Left ventricle myocardium inferior (tissue), 1 donor: ENCODE measurements at regions not wholly inside any gene's neighbourhood (a gene's known extent, or its start where the extent isn't known, plus 50 kb on each side); places are given as distances from the start of the nearest gene placed in this dataset.

ENCODE experiments used
- DNase-seq: peaks from one replicate; pipeline ENCODE4 v3.0.0-alpha.2; 2020
- H3K27ac ChIP-seq: fragments of 200-600 bp; replicated peaks from 2 replicates; pipeline ENCODE4 v1.8.0; 2021
- H3K27me3 ChIP-seq: fragments of 200-600 bp; 2 replicates; pipeline ENCODE4 v1.8.0; 2021; ENCODE audit warnings: low read depth
- H3K36me3 ChIP-seq: fragments of 200-600 bp; 2 replicates; pipeline ENCODE4 v1.8.0; 2021
- H3K4me1 ChIP-seq: fragments of 200-600 bp; 2 replicates; pipeline ENCODE4 v1.8.0; 2021
- H3K4me3 ChIP-seq: fragments of 200-600 bp; 2 replicates; pipeline ENCODE4 v1.8.0; 2021; ENCODE audit warnings: mild to moderate bottlenecking, moderate library complexity
- H3K9me3 ChIP-seq: fragments of 200-600 bp; replicated peaks from 2 replicates; pipeline ENCODE4 v1.8.0; 2021
- CTCF ChIP-seq: fragments of 200-600 bp; IDR thresholded peaks from 2 replicates; pipeline ENCODE4 v1.8.0; 2021; ENCODE audit warnings: antibody characterized with exemption, mild to moderate bottlenecking, borderline replicate concordance
- intact Hi-C: fragments of 100-400 bp; cut with micrococcal nuclease; formaldehyde crosslinking; loops from one replicate; pipeline ENCODE4 v1.11.0; 2022
- donor health status: DM: no; HTN: yes; CAD: no; lungs with severe emphysema.

GRCh38 chr9:68625559-68625958 lies 79.5 kb upstream of the PIP5K1B start:
- H3K4me1 ChIP-seq = peaks cover 15% of the 10 kb centered on the region
- no peak overlapping the region for H3K4me3 ChIP-seq
- no peak overlapping the region for H3K27ac ChIP-seq
- DNase-seq = no peak
- no peaks in the 10 kb centered on the region for H3K36me3 ChIP-seq
- H3K27me3 ChIP-seq = no peaks in the 10 kb centered on the region
- H3K9me3 ChIP-seq = no peaks in the 10 kb centered on the region
- TF ChIP-seq CTCF = no peak
- intact Hi-C loops = no loop called here

GRCh38 chr9:68626526-68626925 lies 78.5 kb upstream of the PIP5K1B start:
- no peak overlapping the region for H3K27ac ChIP-seq
- no peak overlapping the region for H3K4me3 ChIP-seq
- DNase-seq = no peak
- no peaks in the 10 kb centered on the region for H3K27me3 ChIP-seq
- peaks cover 15% of the 10 kb centered on the region for H3K4me1 ChIP-seq
- TF ChIP-seq CTCF = no peak
- intact Hi-C loops = no loop called here
- no peaks in the 10 kb centered on the region for H3K36me3 ChIP-seq
- H3K9me3 ChIP-seq = no peaks in the 10 kb centered on the region

GRCh38 chr9:68627104-68627503 lies 77.9 kb upstream of the PIP5K1B start:
- Histone ChIP-seq H3K36me3 (no peaks in the 10 kb centered on the region), H3K27me3 (no peaks in the 10 kb centered on the region), H3K4me3 (no peak overlapping the region), H3K9me3 (no peaks in the 10 kb centered on the region), H3K27ac (no peak overlapping the region), H3K4me1 (peaks cover 21% of the 10 kb centered on the region)
- DNase-seq = no peak
- intact Hi-C loops = no loop called here
- no peak for TF ChIP-seq CTCF

- no peak for DNase-seq
- H3K27me3 ChIP-seq = no peaks in the 10 kb centered on the region
- intact Hi-C loops = no loop called here
- H3K27ac ChIP-seq = no peak overlapping the region
- no peak overlapping the region for H3K4me3 ChIP-seq
- no peaks in the 10 kb centered on the region for H3K36me3 ChIP-seq
- H3K9me3 ChIP-seq = no peaks in the 10 kb centered on the region
- no peak for TF ChIP-seq CTCF
- peaks cover 22% of the 10 kb centered on the region for H3K4me1 ChIP-seq
These were observed 77.4 kb upstream of the PIP5K1B start for GRCh38 chr9:68627594-68627993.

GRCh38 chr9:68629042-68629441 lies 76.0 kb upstream of the PIP5K1B start:
- intact Hi-C loops = no loop called here
- no peaks in the 10 kb centered on the region for H3K9me3 ChIP-seq
- H3K4me3 ChIP-seq = no peak overlapping the region
- H3K27ac ChIP-seq = no peak overlapping the region
- H3K4me1 ChIP-seq = peaks cover 22% of the 10 kb centered on the region
- H3K36me3 ChIP-seq = no peaks in the 10 kb centered on the region
- H3K27me3 ChIP-seq = no peaks in the 10 kb centered on the region
- no peak for TF ChIP-seq CTCF
- peak; percentile 40 for DNase-seq

- Histone ChIP-seq H3K4me3 (no peak overlapping the region), H3K4me1 (peaks cover 22% of the 10 kb centered on the region), H3K27me3 (no peaks in the 10 kb centered on the region), H3K9me3 (no peaks in the 10 kb centered on the region), H3K27ac (no peak overlapping the region), H3K36me3 (no peaks in the 10 kb centered on the region)
- TF ChIP-seq CTCF = no peak
- intact Hi-C loops = no loop called here
- DNase-seq = no peak
These were observed 73.2 kb upstream of the PIP5K1B start for GRCh38 chr9:68631811-68632210.
